Keratinocyte (primary cell): ENCODE measurements at regions not wholly inside any gene's neighbourhood (a gene's known extent, or its start where the extent isn't known, plus 50 kb on each side); places are given as distances from the start of the nearest gene placed in this dataset.

Source experiments
- DNase-seq: peaks from one replicate; pipeline ENCODE4 v3.0.0-alpha.2; 2011; ENCODE audit warnings: low read depth, missing footprints, low spot score
- FAIRE-seq: peaks from 2 replicates; lab custom pipeline; 2011; peaks lifted over from hg19 to GRCh38; lab: Jason Lieb, UNC
- H2AFZ ChIP-seq: 2 replicates; pipeline ENCODE4 v1.6.0; 2012; ENCODE audit warnings: low read length, control low read depth, inconsistent platforms; ENCODE audit not compliant: control insufficient read depth
- H3K27ac ChIP-seq: 2 replicates; pipeline ENCODE4 v1.5.1; 2011; ENCODE audit warnings: low read length; ENCODE audit not compliant: control insufficient read depth, insufficient read depth
- H3K27me3 ChIP-seq: 3 replicates; pipeline ENCODE4 v1.6.0; 2011; ENCODE audit warnings: low read length; ENCODE audit not compliant: control insufficient read depth, insufficient read depth; ENCODE audit errors: extremely low read depth
- H3K36me3 ChIP-seq, 2 experiments: 2 replicates in 1 of 2; 3 replicates in 1 of 2; pipeline ENCODE4 v1.5.1; 2011; ENCODE audit warnings: low read length in 2 of 2, mild to moderate bottlenecking in 1 of 2; ENCODE audit not compliant: control insufficient read depth in 2 of 2, insufficient read depth in 2 of 2; ENCODE audit errors: extremely low read depth in 1 of 2
- H3K4me1 ChIP-seq: 3 replicates; pipeline ENCODE4 v1.5.1; 2011; ENCODE audit warnings: low read length; ENCODE audit not compliant: control insufficient read depth, insufficient read depth; ENCODE audit errors: extremely low read depth
- H3K4me2 ChIP-seq: 3 replicates; pipeline ENCODE4 v1.6.0; 2011; ENCODE audit warnings: low read depth, low read length; ENCODE audit not compliant: control insufficient read depth, insufficient read depth; ENCODE audit errors: extremely low read depth
- H3K4me3 ChIP-seq, 3 experiments: fragments of 200-600 bp in 1 of 3; sonication (generic) in 1 of 3; 2 replicates in 2 of 3; 3 replicates in 1 of 3; pipeline ENCODE4 v1.5.1; 2011 to 2016; ENCODE audit warnings: low read length in 3 of 3, mild to moderate bottlenecking in 3 of 3, control low read depth in 2 of 3, inconsistent platforms in 1 of 3, low read depth in 1 of 3, mixed read lengths in 1 of 3, mixed run types in 1 of 3, moderate library complexity in 1 of 3; ENCODE audit not compliant: control insufficient read depth in 2 of 3, insufficient read depth in 2 of 3; ENCODE audit errors: extremely low read depth in 1 of 3
- H3K79me2 ChIP-seq: 2 replicates; pipeline ENCODE4 v1.6.0; 2012; ENCODE audit warnings: low read length; ENCODE audit not compliant: control insufficient read depth, insufficient read depth
- H3K9ac ChIP-seq: 3 replicates; pipeline ENCODE4 v1.6.0; 2011; ENCODE audit warnings: low read length; ENCODE audit not compliant: control insufficient read depth, insufficient read depth; ENCODE audit errors: extremely low read depth
- H3K9me1 ChIP-seq: 3 replicates; pipeline ENCODE4 v1.6.0; 2011; ENCODE audit warnings: low read length; ENCODE audit not compliant: control insufficient read depth, insufficient read depth; ENCODE audit errors: extremely low read depth
- H3K9me3 ChIP-seq: 2 replicates; pipeline ENCODE4 v1.5.1; 2012; ENCODE audit warnings: low read depth, low read length; ENCODE audit not compliant: control insufficient read depth
- H4K20me1 ChIP-seq: 3 replicates; pipeline ENCODE4 v1.6.0; 2011; ENCODE audit warnings: low read length; ENCODE audit not compliant: control insufficient read depth, insufficient read depth; ENCODE audit errors: extremely low read depth
- CTCF ChIP-seq, 3 experiments: IDR thresholded peaks in 1 of 3; conservative IDR thresholded peaks in 1 of 3; optimal IDR thresholded peaks in 1 of 3; 2 replicates in 2 of 3; 3 replicates in 1 of 3; pipeline versions ENCODE3 to v1.5.1; 2011; ENCODE audit warnings: low read length in 3 of 3, mild to moderate bottlenecking in 3 of 3, moderate library complexity in 2 of 3, control low read depth in 1 of 3, inconsistent platforms in 1 of 3; ENCODE audit not compliant: insufficient read depth in 2 of 3; ENCODE audit errors: extremely low read depth in 1 of 3
- EZH2 ChIP-seq: IDR thresholded peaks from one replicate; pipeline ENCODE4 v1.6.1; 2012; ENCODE audit warnings: inconsistent platforms, mild to moderate bottlenecking, low read length, moderate library complexity
- dilution Hi-C: fragments of 300-500 bp; cut with MboI; formaldehyde crosslinking; loops from one replicate; pipeline ENCODE4 v1.7.0; 2020; ENCODE audit warnings: low sequenced_read_pairs; ENCODE audit not compliant: extremely low pct_ligation_motif_present

GRCh38 chr22:22039286-22040074 lies 56.9 kb upstream of the TOP3B start:
- H3K27ac ChIP-seq, result no peak overlapping the region
- no peaks in the 10 kb centered on the region for H3K9me3 ChIP-seq
- dilution Hi-C loops, result no loop called here
- no peaks in the 10 kb centered on the region for H3K79me2 ChIP-seq
- H3K4me3 ChIP-seq, result no peak overlapping the region
- no peak overlapping the region for H3K9ac ChIP-seq
- no peak for TF ChIP-seq EZH2
- TF ChIP-seq CTCF (optimal IDR thresholded peaks at IDR 0.05 in 1 of 3, IDR thresholded peaks at IDR 0.05 in 1 of 3, conservative IDR thresholded peaks at IDR 0.05 in 1 of 3; ENCODE audit: extremely low read depth in 1 of 3, insufficient read depth in 2 of 3, low read length in 3 of 3), result no peak
- no peaks in the 10 kb centered on the region for H3K4me1 ChIP-seq
- peaks cover 8% of the 10 kb centered on the region for H3K27me3 ChIP-seq
- no peak for FAIRE-seq
- no peaks in the 10 kb centered on the region for H4K20me1 ChIP-seq
- no peak overlapping the region for H3K4me2 ChIP-seq
- no peaks in the 10 kb centered on the region for H3K9me1 ChIP-seq
- H2AFZ ChIP-seq, result no peak overlapping the region
- DNase-seq, result no peak
- H3K36me3 ChIP-seq, result no peaks in the 10 kb centered on the region

GRCh38 chr22:22038178-22038880 lies 55.7 kb upstream of the TOP3B start:
- no peaks in the 10 kb centered on the region for H3K4me1 ChIP-seq
- no peak overlapping the region for H3K4me3 ChIP-seq
- no peak for FAIRE-seq
- no peak overlapping the region for H3K27ac ChIP-seq
- no peaks in the 10 kb centered on the region for H3K79me2 ChIP-seq
- no peak for DNase-seq
- peaks cover 13% of the 10 kb centered on the region for H3K27me3 ChIP-seq
- no peaks in the 10 kb centered on the region for H3K9me1 ChIP-seq
- no peaks in the 10 kb centered on the region for H4K20me1 ChIP-seq
- no peaks in the 10 kb centered on the region for H3K9me3 ChIP-seq
- no peak overlapping the region for H3K4me2 ChIP-seq
- H3K36me3 ChIP-seq, result no peaks in the 10 kb centered on the region
- TF ChIP-seq CTCF (optimal IDR thresholded peaks at IDR 0.05 in 1 of 3, IDR thresholded peaks at IDR 0.05 in 1 of 3, conservative IDR thresholded peaks at IDR 0.05 in 1 of 3; ENCODE audit: extremely low read depth in 1 of 3, insufficient read depth in 2 of 3, low read length in 3 of 3), result no peak
- no peak for TF ChIP-seq EZH2
- no peak overlapping the region for H3K9ac ChIP-seq
- dilution Hi-C loops, result no loop called here
- H2AFZ ChIP-seq, result no peak overlapping the region
